A673 (cell line): ENCODE measurements at regions not wholly inside any gene's neighbourhood (a gene's known extent, or its start where the extent isn't known, plus 50 kb on each side); places are given as distances from the start of the nearest gene placed in this dataset.

Experiments used
- BruUV-seq: library from RNA; stranded (reverse); fragments of 400-500 nt; replicated peaks from 2 replicates; lab custom pipeline; 2021; lab: Mats Ljungman, UMichigan
- CTCF ChIA-PET: fragments of 300-600 bp; sonication (Branson Sonifier 250); formaldehyde crosslinking; loops from one replicate; lab custom pipeline; 2022; ENCODE audit warnings: antibody characterized with exemption; lab: Charles Lee
- POLR2A ChIA-PET: fragments of 300-600 bp; sonication (Branson Sonifier 250); formaldehyde crosslinking; loops from one replicate; lab custom pipeline; 2022; ENCODE audit warnings: antibody characterized with exemption; ENCODE audit not compliant: low non-redundant PET; lab: Charles Lee
- DNase-seq: peaks from one replicate; pipeline ENCODE4 v3.0.0-alpha.2; 2015; ENCODE audit warnings: low spot score
- H3K27ac ChIP-seq: fragments of 200-600 bp; sonication (generic); 2 replicates; pipeline ENCODE4 v1.5.1; 2016; ENCODE audit warnings: mixed run types, low read depth, mild to moderate bottlenecking, mixed read lengths, antibody characterized with exemption, low read length; ENCODE audit not compliant: poor library complexity, severe bottlenecking
- H3K27me3 ChIP-seq: fragments of 200-600 bp; sonication (generic); replicated peaks from 2 replicates; pipeline ENCODE4 v1.6.1; 2017; ENCODE audit warnings: mixed run types, low read depth, mild to moderate bottlenecking, mixed read lengths, antibody characterized with exemption, low read length; ENCODE audit not compliant: insufficient read depth, poor library complexity
- H3K36me3 ChIP-seq: fragments of 200-600 bp; sonication (generic); 2 replicates; pipeline ENCODE4 v1.6.1; 2016; ENCODE audit warnings: mixed run types, mild to moderate bottlenecking, mixed read lengths, antibody characterized with exemption, low read length; ENCODE audit not compliant: insufficient read depth, poor library complexity, severe bottlenecking
- H3K4me1 ChIP-seq: fragments of 200-600 bp; sonication (generic); 2 replicates; pipeline ENCODE4 v1.6.1; 2017; ENCODE audit warnings: mixed run types, mild to moderate bottlenecking, mixed read lengths, antibody characterized with exemption, low read length; ENCODE audit not compliant: insufficient read depth, poor library complexity, severe bottlenecking
- H3K4me3 ChIP-seq: fragments of 200-600 bp; sonication (generic); 2 replicates; pipeline ENCODE4 v1.5.1; 2016; ENCODE audit warnings: low read depth, mixed run types, mild to moderate bottlenecking, mixed read lengths, low read length; ENCODE audit not compliant: poor library complexity, severe bottlenecking
- H3K9me3 ChIP-seq: fragments of 200-600 bp; sonication (generic); 2 replicates; pipeline ENCODE4 v1.6.1; 2016; ENCODE audit warnings: mixed run types, low read depth, mild to moderate bottlenecking, mixed read lengths, antibody characterized with exemption, low read length; ENCODE audit not compliant: poor library complexity, severe bottlenecking
- CTCF ChIP-seq: fragments of 300-800, 200-600 bp; sonication (generic); conservative IDR thresholded peaks from 2 replicates; pipeline ENCODE4 v1.5.1; 2017; ENCODE audit warnings: low read depth, mild to moderate bottlenecking, antibody characterized with exemption, low read length, moderate library complexity, mixed read lengths
- EZH2 ChIP-seq: fragments of 200-600 bp; sonication (generic); IDR thresholded peaks from 2 replicates; pipeline ENCODE4 v1.6.1; 2017; ENCODE audit warnings: borderline replicate concordance, low read depth, mild to moderate bottlenecking, mixed read lengths, antibody characterized with exemption, low read length; ENCODE audit not compliant: poor library complexity, severe bottlenecking
- intact Hi-C: fragments of 100-400 bp; cut with micrococcal nuclease; formaldehyde crosslinking; loops from one replicate; pipeline ENCODE4 v1.10.0; 2022; ENCODE audit not compliant: unreplicated experiment

- Histone ChIP-seq H3K4me3 (no peak overlapping the region), H3K4me1 (no peaks in the 10 kb centered on the region), H3K27me3 (no peaks in the 10 kb centered on the region), H3K9me3 (no peaks in the 10 kb centered on the region), H3K36me3 (no peaks in the 10 kb centered on the region), H3K27ac (no peak overlapping the region)
- ChIA-PET CTCF (no interaction called here), POLR2A (no interaction called here)
- TF ChIP-seq CTCF (no peak), EZH2 (no peak)
- no peak for DNase-seq
- intact Hi-C loops = no loop called here
- no TSS peak for BruUV-seq
Measured at GRCh38 chr4:138542191-138542776, 300.1 kb upstream of the SLC7A11 start.

- no peak overlapping the region for H3K27ac ChIP-seq
- POLR2A ChIA-PET = no interaction called here
- no TSS peak for BruUV-seq
- no peak for DNase-seq
- CTCF ChIA-PET = no interaction called here
- H3K27me3 ChIP-seq = no peaks in the 10 kb centered on the region
- H3K36me3 ChIP-seq = no peaks in the 10 kb centered on the region
- H3K4me3 ChIP-seq = no peak overlapping the region
- H3K9me3 ChIP-seq = no peaks in the 10 kb centered on the region
- no peaks in the 10 kb centered on the region for H3K4me1 ChIP-seq
- intact Hi-C loops = no loop called here
- TF ChIP-seq CTCF (no peak), EZH2 (no peak)
Measured at GRCh38 chr4:138540056-138540800, 298.1 kb upstream of the SLC7A11 start.

GRCh38 chr4:138538743-138539142, 296.6 kb upstream of the SLC7A11 start:
- H3K4me1 ChIP-seq = no peaks in the 10 kb centered on the region
- no peak overlapping the region for H3K4me3 ChIP-seq
- BruUV-seq = no TSS peak
- POLR2A ChIA-PET = no interaction called here
- intact Hi-C loops = no loop called here
- no peaks in the 10 kb centered on the region for H3K9me3 ChIP-seq
- H3K27me3 ChIP-seq = no peaks in the 10 kb centered on the region
- no peaks in the 10 kb centered on the region for H3K36me3 ChIP-seq
- CTCF ChIA-PET = no interaction called here
- TF ChIP-seq EZH2 (no peak), CTCF (no peak)
- no peak for DNase-seq
- H3K27ac ChIP-seq = no peak overlapping the region
